GM12864 (cell line): ENCODE measurements at regions not wholly inside any gene's neighbourhood (a gene's known extent, or its start where the extent isn't known, plus 50 kb on each side); places are given as distances from the start of the nearest gene placed in this dataset.

Experiments
- DNase-seq: peaks from one replicate; pipeline ENCODE4 v3.0.0-alpha.2; 2011; ENCODE audit warnings: low read depth
- H3K4me3 ChIP-seq: 2 replicates; pipeline ENCODE4 v1.5.1; 2011; ENCODE audit warnings: mild to moderate bottlenecking, low read depth, low read length, control low read depth
- CTCF ChIP-seq: IDR thresholded peaks from 2 replicates; pipeline ENCODE4 v1.5.1; 2011; ENCODE audit warnings: low read depth, mild to moderate bottlenecking, moderate library complexity, low read length, control low read depth, inconsistent platforms; ENCODE audit errors: missing control alignments

GRCh38 chr4:125828346-125828745 lies 513.6 kb downstream of the FAT4 start:
- TF ChIP-seq CTCF, result no peak
- no peak overlapping the region for H3K4me3 ChIP-seq
- no peak for DNase-seq

- DNase-seq, result no peak
- TF ChIP-seq CTCF, result no peak
- H3K4me3 ChIP-seq, result no peak overlapping the region
Observed at GRCh38 chr4:125832161-125832560, 517.4 kb downstream of the FAT4 start.

- TF ChIP-seq CTCF, result no peak
- no peak overlapping the region for H3K4me3 ChIP-seq
- DNase-seq, result no peak
Observed at GRCh38 chr4:125836597-125837195, 521.9 kb downstream of the FAT4 start.

GRCh38 chr4:125837493-125838201 lies 522.9 kb downstream of the FAT4 start:
- TF ChIP-seq CTCF, result no peak
- no peak for DNase-seq
- no peak overlapping the region for H3K4me3 ChIP-seq

- no peak overlapping the region for H3K4me3 ChIP-seq
- no peak for DNase-seq
- no peak for TF ChIP-seq CTCF
Observed at GRCh38 chr4:125838202-125838601, 523.4 kb downstream of the FAT4 start.

- no peak overlapping the region for H3K4me3 ChIP-seq
- TF ChIP-seq CTCF, result no peak
Observed at GRCh38 chr4:125838924-125839323, 524.2 kb downstream of the FAT4 start.

GRCh38 chr4:125843947-125844346 lies 529.2 kb downstream of the FAT4 start:
- no peak overlapping the region for H3K4me3 ChIP-seq
- DNase-seq, result no peak
- TF ChIP-seq CTCF, result no peak

More at GRCh38 chr4:125838924-125839323, 524.2 kb downstream of the FAT4 start:
- DNase-seq, result no peak
